Fibroblast of pulmonary artery (primary cell): ENCODE measurements at regions not wholly inside any gene's neighbourhood (a gene's known extent, or its start where the extent isn't known, plus 50 kb on each side); places are given as distances from the start of the nearest gene placed in this dataset.

ENCODE experiments used
- DNase-seq: peaks from one replicate; pipeline ENCODE4 v3.0.0-alpha.2; 2010; ENCODE audit warnings: low read depth
- H3K4me3 ChIP-seq: replicated peaks from 2 replicates; pipeline ENCODE4 v1.5.1; 2011; ENCODE audit warnings: low read depth, mild to moderate bottlenecking, control low read depth, low read length, moderate library complexity
- CTCF ChIP-seq: IDR thresholded peaks from 2 replicates; pipeline ENCODE4 v1.5.1; 2011; ENCODE audit warnings: mild to moderate bottlenecking, control low read depth, low read length, inconsistent platforms; ENCODE audit errors: missing control alignments

- no peak for DNase-seq
- no peak for TF ChIP-seq CTCF
- H3K4me3 ChIP-seq = no peak overlapping the region
Observed at GRCh38 chr2:75798569-75798968, 87.9 kb upstream of the GCFC2 start.

- no peak for TF ChIP-seq CTCF
- no peak for DNase-seq
- H3K4me3 ChIP-seq = no peak overlapping the region
Observed at GRCh38 chr2:75792996-75793395, 82.3 kb upstream of the GCFC2 start.

GRCh38 chr2:75792146-75792545 lies 81.4 kb upstream of the GCFC2 start:
- no peak for DNase-seq
- no peak for TF ChIP-seq CTCF
- no peak overlapping the region for H3K4me3 ChIP-seq

GRCh38 chr2:75790814-75791467 lies 80.2 kb upstream of the GCFC2 start:
- DNase-seq = no peak
- no peak overlapping the region for H3K4me3 ChIP-seq
- TF ChIP-seq CTCF = no peak

- peak; percentile 7 for DNase-seq
- H3K4me3 ChIP-seq = no peak overlapping the region
- no peak for TF ChIP-seq CTCF
Observed at GRCh38 chr2:75790121-75790813, 79.6 kb upstream of the GCFC2 start.

GRCh38 chr2:75788902-75789301 lies 78.2 kb upstream of the GCFC2 start:
- no peak overlapping the region for H3K4me3 ChIP-seq
- no peak for DNase-seq
- TF ChIP-seq CTCF = no peak

- H3K4me3 ChIP-seq = no peak overlapping the region
- no peak for DNase-seq
- TF ChIP-seq CTCF = no peak
Observed at GRCh38 chr2:75788154-75788553, 77.4 kb upstream of the GCFC2 start.
